Mesothelial cell of epicardium (in vitro differentiated cells): ENCODE measurements at regions not wholly inside any gene's neighbourhood (a gene's known extent, or its start where the extent isn't known, plus 50 kb on each side); places are given as distances from the start of the nearest gene placed in this dataset.

Experiments
- DNase-seq, 2 experiments: peaks; one replicate each; pipeline ENCODE4 v3.0.0; 2021; ENCODE audit warnings: low spot score in 2 of 2; ENCODE audit not compliant: unreplicated experiment in 2 of 2
- H3K27ac Mint-ChIP-seq: 2 replicates; pipeline ENCODE4 v1.8.0; 2021; ENCODE audit warnings: mixed read lengths
- H3K27me3 Mint-ChIP-seq: 2 replicates; pipeline ENCODE4 v1.8.0; 2021; ENCODE audit warnings: low read depth, mixed read lengths
- H3K36me3 Mint-ChIP-seq: 2 replicates; pipeline ENCODE4 v1.8.0; 2021; ENCODE audit warnings: mixed read lengths
- H3K4me1 Mint-ChIP-seq: 2 replicates; pipeline ENCODE4 v1.8.0; 2021; ENCODE audit warnings: mixed read lengths
- H3K4me3 Mint-ChIP-seq: 2 replicates; pipeline ENCODE4 v1.8.0; 2021; ENCODE audit warnings: mild to moderate bottlenecking, moderate library complexity, mixed read lengths
- H3K9me3 Mint-ChIP-seq: 2 replicates; pipeline ENCODE4 v1.8.0; 2021; ENCODE audit warnings: mixed read lengths
- TF ChIP-seq, protein P1 (sequence below): fragments of 200-600 bp; sonication (generic); IDR thresholded peaks from one replicate; pipeline ENCODE4 v1.5.0; 2021; ENCODE audit warnings: antibody characterized with exemption; ENCODE audit not compliant: unreplicated experiment

DNA sequence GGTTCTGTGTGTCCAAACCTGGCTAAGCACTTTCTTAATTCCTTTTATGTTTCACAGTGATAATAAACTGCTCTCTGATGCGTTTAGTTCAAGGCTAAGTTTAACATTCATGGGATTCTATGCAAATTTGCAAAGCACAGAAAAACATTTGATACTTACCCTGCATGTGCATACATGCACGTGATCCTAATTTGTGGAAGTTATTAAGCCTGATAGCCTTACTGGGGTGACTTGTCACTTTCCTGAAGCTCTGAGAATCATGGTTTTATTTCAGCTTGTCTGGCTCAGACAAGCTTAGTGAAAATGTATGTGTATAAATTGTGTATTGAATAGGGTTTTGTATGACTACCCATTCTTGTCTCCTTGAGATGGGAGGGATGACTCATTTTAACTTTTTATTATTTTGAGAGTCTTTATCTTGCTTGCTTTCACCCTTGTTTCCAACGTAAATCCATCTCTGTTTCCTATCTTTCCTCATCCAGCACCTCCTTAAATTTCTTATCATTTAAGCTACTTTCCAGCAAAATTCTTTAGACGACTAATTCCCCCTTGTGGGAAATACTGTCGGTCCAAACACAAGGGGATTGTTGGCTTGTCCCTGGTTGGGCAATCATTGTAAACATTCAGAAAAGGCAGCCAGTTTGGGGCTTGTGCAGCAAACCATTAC is 167.1 kb downstream of the C11orf91 start:
- H3K4me3 Mint-ChIP-seq: no peak overlapping the region
- peaks cover 12% of the 10 kb centered on the region for H3K27me3 Mint-ChIP-seq

DNA sequence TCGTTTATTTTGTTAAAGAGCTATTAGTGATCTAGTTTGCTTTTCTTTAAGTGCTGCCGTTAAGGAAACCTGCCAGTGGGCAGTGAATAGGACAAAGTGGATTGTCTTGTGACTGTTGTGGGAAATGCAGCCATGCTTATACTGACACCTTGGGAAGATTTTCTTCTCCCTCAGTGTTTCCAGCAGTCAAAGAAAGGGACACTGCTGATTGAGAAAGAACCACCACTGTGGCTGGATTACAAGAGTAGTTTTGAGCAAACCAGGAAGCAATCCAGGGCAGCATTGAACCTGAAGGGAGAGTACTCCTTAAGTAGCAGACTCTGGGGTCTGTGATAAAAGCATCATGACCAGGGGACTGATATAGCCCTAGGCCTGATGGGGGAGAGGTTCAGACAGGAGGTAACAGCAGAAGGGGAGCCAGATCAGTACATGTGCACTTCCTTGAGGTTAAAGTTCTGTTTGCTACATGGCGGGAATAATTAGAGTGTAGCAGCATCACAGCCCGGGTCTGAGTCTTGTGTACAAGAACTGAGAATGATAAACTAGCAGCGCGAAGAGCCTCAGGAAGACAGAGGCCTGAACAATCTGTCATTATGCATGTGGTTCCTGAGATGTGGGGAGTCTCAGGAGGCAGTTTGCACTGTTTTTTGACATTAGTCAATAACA is 167.8 kb downstream of the C11orf91 start:
- TF ChIP-seq, protein P1, sequence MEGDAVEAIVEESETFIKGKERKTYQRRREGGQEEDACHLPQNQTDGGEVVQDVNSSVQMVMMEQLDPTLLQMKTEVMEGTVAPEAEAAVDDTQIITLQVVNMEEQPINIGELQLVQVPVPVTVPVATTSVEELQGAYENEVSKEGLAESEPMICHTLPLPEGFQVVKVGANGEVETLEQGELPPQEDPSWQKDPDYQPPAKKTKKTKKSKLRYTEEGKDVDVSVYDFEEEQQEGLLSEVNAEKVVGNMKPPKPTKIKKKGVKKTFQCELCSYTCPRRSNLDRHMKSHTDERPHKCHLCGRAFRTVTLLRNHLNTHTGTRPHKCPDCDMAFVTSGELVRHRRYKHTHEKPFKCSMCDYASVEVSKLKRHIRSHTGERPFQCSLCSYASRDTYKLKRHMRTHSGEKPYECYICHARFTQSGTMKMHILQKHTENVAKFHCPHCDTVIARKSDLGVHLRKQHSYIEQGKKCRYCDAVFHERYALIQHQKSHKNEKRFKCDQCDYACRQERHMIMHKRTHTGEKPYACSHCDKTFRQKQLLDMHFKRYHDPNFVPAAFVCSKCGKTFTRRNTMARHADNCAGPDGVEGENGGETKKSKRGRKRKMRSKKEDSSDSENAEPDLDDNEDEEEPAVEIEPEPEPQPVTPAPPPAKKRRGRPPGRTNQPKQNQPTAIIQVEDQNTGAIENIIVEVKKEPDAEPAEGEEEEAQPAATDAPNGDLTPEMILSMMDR: no peak
- H3K27ac Mint-ChIP-seq: no peak overlapping the region
- no peak for DNase-seq

More for the DNA sequence above, 167.1 kb downstream of the C11orf91 start:
- Mint-ChIP-seq H3K9me3 (peaks cover 6% of the 10 kb centered on the region), H3K27ac (no peak overlapping the region), H3K4me1 (peaks cover 2% of the 10 kb centered on the region), H3K36me3 (no peaks in the 10 kb centered on the region)
- TF ChIP-seq, protein P1: no peak
- DNase-seq: no peak

DNA sequence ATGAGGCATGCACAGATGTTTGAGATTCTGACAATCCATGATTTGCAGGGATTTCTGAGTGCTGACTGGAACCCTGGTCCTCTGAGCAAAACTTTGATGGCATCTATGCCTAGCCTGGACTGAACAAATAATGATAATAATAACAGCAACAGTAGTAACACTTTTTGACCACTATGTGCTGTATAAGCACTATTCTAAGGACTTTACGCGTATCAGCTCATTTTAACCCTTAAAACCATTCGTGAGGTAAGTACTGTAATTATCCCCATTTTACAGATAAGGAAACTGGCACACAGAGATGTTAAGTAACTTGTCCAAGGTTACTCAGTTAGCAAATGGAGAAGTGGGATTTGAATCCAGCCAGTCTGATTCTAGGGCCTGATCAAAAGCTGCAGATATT is 168.4 kb downstream of the C11orf91 start:
- Mint-ChIP-seq H3K4me3 (no peak overlapping the region), H3K27ac (no peak overlapping the region), H3K27me3 (peaks cover 15% of the 10 kb centered on the region), H3K9me3 (peaks cover 17% of the 10 kb centered on the region), H3K4me1 (peaks cover 2% of the 10 kb centered on the region), H3K36me3 (no peaks in the 10 kb centered on the region)
- DNase-seq: no peak
- TF ChIP-seq, protein P1: no peak

More for the DNA sequence above, 167.8 kb downstream of the C11orf91 start:
- H3K4me1 Mint-ChIP-seq: peaks cover 2% of the 10 kb centered on the region
- H3K36me3 Mint-ChIP-seq: no peaks in the 10 kb centered on the region
- peaks cover 12% of the 10 kb centered on the region for H3K27me3 Mint-ChIP-seq
- H3K4me3 Mint-ChIP-seq: no peak overlapping the region
- H3K9me3 Mint-ChIP-seq: peaks cover 12% of the 10 kb centered on the region

DNA sequence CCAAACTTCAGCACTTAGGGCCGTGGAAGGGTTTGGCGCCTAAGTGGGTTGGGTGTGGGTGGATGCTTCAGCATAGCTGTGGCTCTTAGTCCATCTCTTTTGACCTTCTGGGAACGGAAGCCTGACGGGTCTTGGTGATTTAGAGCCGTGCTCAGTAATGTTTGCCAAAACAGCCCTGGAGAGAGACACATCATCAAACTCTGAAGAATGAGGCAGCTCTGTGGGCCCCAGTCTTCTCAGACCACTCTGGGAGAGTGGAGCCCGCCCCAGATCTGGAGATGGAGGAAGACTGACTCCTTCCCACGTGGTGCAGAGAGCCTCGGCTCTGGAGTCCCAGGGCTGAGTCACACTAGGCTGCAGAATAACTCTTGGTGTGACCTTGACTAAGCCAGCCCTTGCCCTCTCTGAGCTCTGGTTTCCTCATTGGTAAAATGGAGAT is 168.9 kb downstream of the C11orf91 start:
- Mint-ChIP-seq H3K4me1 (peaks cover 2% of the 10 kb centered on the region), H3K27ac (no peak overlapping the region), H3K9me3 (peaks cover 22% of the 10 kb centered on the region), H3K36me3 (no peaks in the 10 kb centered on the region), H3K27me3 (peaks cover 16% of the 10 kb centered on the region), H3K4me3 (no peak overlapping the region)
- no peak for DNase-seq
- TF ChIP-seq, protein P1: no peak

DNA sequence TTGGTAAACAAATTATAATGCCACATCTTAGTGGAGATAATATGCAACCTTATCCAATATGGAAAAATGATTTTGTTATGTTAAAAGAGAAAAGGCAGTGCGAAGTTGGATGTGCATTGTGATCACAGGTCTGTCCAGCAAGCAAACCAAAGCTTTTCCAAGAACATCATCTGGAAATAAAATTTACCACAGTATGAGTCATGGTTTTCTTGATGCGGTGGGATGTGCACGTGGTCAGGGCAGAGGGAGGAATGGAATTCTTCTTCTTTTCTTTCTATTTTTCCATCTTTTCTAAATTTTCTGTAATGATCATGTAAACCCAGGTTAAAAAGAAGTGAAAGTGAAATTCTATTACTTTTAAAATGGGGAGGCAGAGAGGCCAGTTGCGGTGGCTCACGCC is 169.8 kb downstream of the C11orf91 start:
- no peak for DNase-seq
- H3K27ac Mint-ChIP-seq: no peak overlapping the region
- H3K36me3 Mint-ChIP-seq: no peaks in the 10 kb centered on the region
- H3K9me3 Mint-ChIP-seq: peaks cover 27% of the 10 kb centered on the region
- H3K27me3 Mint-ChIP-seq: peaks cover 15% of the 10 kb centered on the region
- peaks cover 2% of the 10 kb centered on the region for H3K4me1 Mint-ChIP-seq
- H3K4me3 Mint-ChIP-seq: no peak overlapping the region
- TF ChIP-seq, protein P1: no peak
